ENCODE measurements at regions not wholly inside any gene's neighbourhood (a gene's known extent, or its start where the extent isn't known, plus 50 kb on each side); places are given as distances from the start of the nearest gene placed in this dataset.

- no peak for DNase-seq
Measured at GRCh38 chr7:387132-388022, 97.4 kb downstream of the FOXL3 start.

- DNase-seq: no peak
Measured at GRCh38 chr7:388023-388960, 98.3 kb downstream of the FOXL3 start.

GRCh38 chr7:388961-389701 lies 99.2 kb downstream of the FOXL3 start:
- no peak for DNase-seq

GRCh38 chr7:389911-390601 lies 100.1 kb downstream of the FOXL3 start:
- no peak for DNase-seq

- DNase-seq: no peak
Measured at GRCh38 chr7:390761-391410, 100.9 kb downstream of the FOXL3 start.

- no peak for DNase-seq
Measured at GRCh38 chr7:391411-391951, 101.5 kb downstream of the FOXL3 start.

GRCh38 chr7:391961-392524 lies 102.1 kb downstream of the FOXL3 start:
- DNase-seq: no peak

GRCh38 chr7:392822-393221 lies 102.9 kb downstream of the FOXL3 start:
- DNase-seq: no peak

- no peak for DNase-seq
Measured at GRCh38 chr7:395643-396042, 105.7 kb downstream of the FOXL3 start.

- DNase-seq: no peak
Measured at GRCh38 chr7:398888-399287, 108.9 kb downstream of the FOXL3 start.

- no peak for DNase-seq
Measured at GRCh38 chr7:400901-401485, 111.0 kb downstream of the FOXL3 start.

GRCh38 chr7:401495-401894 lies 111.5 kb downstream of the FOXL3 start:
- no peak for DNase-seq

GRCh38 chr7:404812-405488 lies 114.7 kb downstream of the PDGFA start:
- DNase-seq: no peak

- DNase-seq: no peak
Measured at GRCh38 chr7:405489-406211, 114.0 kb downstream of the PDGFA start.

GRCh38 chr7:407721-408539 lies 111.7 kb downstream of the PDGFA start:
- no peak for DNase-seq

- no peak for DNase-seq
Measured at GRCh38 chr7:408751-409311, 110.8 kb downstream of the PDGFA start.

- DNase-seq: no peak
Measured at GRCh38 chr7:409339-410281, 110.0 kb downstream of the PDGFA start.
